GM23338 (cell line): ENCODE measurements at regions not wholly inside any gene's neighbourhood (a gene's known extent, or its start where the extent isn't known, plus 50 kb on each side); places are given as distances from the start of the nearest gene placed in this dataset.

ENCODE experiments used
- ATAC-seq: fragments of 200-7000 bp; cut with Tn5 transposase; 3 replicates; pipeline ENCODE4 v1.9.1; 2020
- DNase-seq: peaks from one replicate; pipeline ENCODE4 v3.0.0-alpha.2; 2015; ENCODE audit warnings: low spot score
- H2AFZ ChIP-seq: fragments of 200-600 bp; sonication (generic); 2 replicates; pipeline ENCODE4 v1.8.0; 2016; ENCODE audit warnings: antibody characterized with exemption, mild to moderate bottlenecking, moderate library complexity
- H3F3A ChIP-seq: fragments of 200-600 bp; sonication (generic); replicated peaks from 2 replicates; pipeline ENCODE4 v1.8.0; 2017; ENCODE audit warnings: antibody characterized with exemption, mixed run types, low read depth
- H3K27ac ChIP-seq: fragments of 200-600 bp; sonication (generic); 2 replicates; pipeline ENCODE4 v1.6.1; 2016; ENCODE audit warnings: low read depth
- H3K27me3 ChIP-seq: fragments of 200-600 bp; sonication (generic); 2 replicates; pipeline ENCODE4 v1.8.0; 2016; ENCODE audit warnings: mild to moderate bottlenecking, mixed run types, moderate library complexity; ENCODE audit not compliant: insufficient read depth
- H3K36me3 ChIP-seq: fragments of 200-600 bp; sonication (generic); 2 replicates; pipeline ENCODE4 v1.8.0; 2016; ENCODE audit warnings: mild to moderate bottlenecking; ENCODE audit not compliant: insufficient read depth
- H3K4me1 ChIP-seq: fragments of 200-600 bp; sonication (generic); 2 replicates; pipeline ENCODE4 v1.8.0; 2016; ENCODE audit warnings: mild to moderate bottlenecking, moderate library complexity; ENCODE audit not compliant: insufficient read depth
- H3K4me2 ChIP-seq: fragments of 200-600 bp; sonication (generic); 2 replicates; pipeline ENCODE4 v1.7.1; 2017; ENCODE audit warnings: mixed run types
- H3K4me3 ChIP-seq: fragments of 200-600 bp; sonication (generic); 2 replicates; pipeline ENCODE4 v1.6.1; 2016; ENCODE audit warnings: mixed run types
- H3K79me2 ChIP-seq: fragments of 200-600 bp; sonication (generic); replicated peaks from 2 replicates; pipeline ENCODE4 v1.8.0; 2017; ENCODE audit warnings: mild to moderate bottlenecking; ENCODE audit not compliant: insufficient read depth
- H3K9me2 ChIP-seq: fragments of 200-600 bp; sonication (generic); 2 replicates; pipeline ENCODE4 v1.8.0; 2017; ENCODE audit not compliant: insufficient read depth
- H4K20me1 ChIP-seq: fragments of 200-600 bp; sonication (generic); replicated peaks from 2 replicates; pipeline ENCODE4 v1.8.0; 2017; ENCODE audit warnings: mild to moderate bottlenecking; ENCODE audit not compliant: insufficient read depth
- H3K27ac Mint-ChIP-seq: 2 replicates; pipeline ENCODE4 v1.8.0; 2020; ENCODE audit warnings: inconsistent platforms, mild to moderate bottlenecking, moderate library complexity, mixed read lengths
- H3K27me3 Mint-ChIP-seq: 3 replicates; pipeline ENCODE4 v1.8.0; 2022; ENCODE audit warnings: low read depth, mild to moderate bottlenecking, moderate library complexity, mixed read lengths, inconsistent platforms; ENCODE audit not compliant: insufficient read depth, poor library complexity
- H3K36me3 Mint-ChIP-seq: 3 replicates; pipeline ENCODE4 v1.8.0; 2021; ENCODE audit warnings: low read depth, mild to moderate bottlenecking, inconsistent platforms, moderate library complexity, mixed read lengths
- H3K4me1 Mint-ChIP-seq: 3 replicates; pipeline ENCODE4 v1.8.0; 2020; ENCODE audit warnings: mild to moderate bottlenecking, inconsistent platforms, mixed read lengths
- H3K4me3 Mint-ChIP-seq: 3 replicates; pipeline ENCODE4 v1.8.0; 2021; ENCODE audit warnings: moderate library complexity, mild to moderate bottlenecking, inconsistent platforms, mixed read lengths
- H3K9me3 Mint-ChIP-seq: 3 replicates; pipeline ENCODE4 v1.8.0; 2020; ENCODE audit warnings: moderate library complexity, mild to moderate bottlenecking, inconsistent platforms, mixed read lengths
- CREB1 ChIP-seq: fragments of 250-450 bp; sonication (Bioruptor Pico); IDR thresholded peaks from 2 replicates; pipeline ENCODE4 v1.5.0; 2020; ENCODE audit warnings: low read depth, mild to moderate bottlenecking, moderate library complexity
- EZH2 ChIP-seq: fragments of 200-600 bp; sonication (generic); IDR thresholded peaks from one replicate; pipeline ENCODE4 v1.8.0; 2017; ENCODE audit warnings: antibody characterized with exemption, mild to moderate bottlenecking, low read depth; ENCODE audit not compliant: unreplicated experiment
- EZH2phosphoT487 ChIP-seq: fragments of 200-600 bp; sonication (generic); IDR thresholded peaks from one replicate; pipeline ENCODE4 v1.8.1; 2018; ENCODE audit warnings: antibody characterized with exemption; ENCODE audit not compliant: unreplicated experiment
- JUNB ChIP-seq: IDR thresholded peaks from one replicate; pipeline ENCODE4 v1.6.1; 2016; ENCODE audit warnings: antibody characterized with exemption; ENCODE audit not compliant: unreplicated experiment
- NANOG ChIP-seq: IDR thresholded peaks from 2 replicates; pipeline ENCODE4 v1.6.1; 2016; ENCODE audit warnings: antibody characterized with exemption, borderline replicate concordance
- POLR2AphosphoS5 ChIP-seq: IDR thresholded peaks from 2 replicates; pipeline ENCODE4 v1.6.1; 2016; ENCODE audit warnings: antibody characterized with exemption, low read depth
- STAT1 ChIP-seq: IDR thresholded peaks from one replicate; pipeline ENCODE4 v1.6.1; 2016; ENCODE audit warnings: antibody characterized with exemption; ENCODE audit not compliant: unreplicated experiment
- ZNF114 ChIP-seq: fragments of 250-450 bp; sonication (Bioruptor Pico); IDR thresholded peaks from 2 replicates; pipeline ENCODE4 v1.5.0; 2020; ENCODE audit warnings: mild to moderate bottlenecking, moderate library complexity
- ZNF331 ChIP-seq: fragments of 250-450 bp; sonication (Bioruptor Pico); IDR thresholded peaks from 2 replicates; pipeline ENCODE4 v1.5.0; 2020; ENCODE audit warnings: low read depth, mild to moderate bottlenecking, moderate library complexity
- TF ChIP-seq, protein P1 (sequence below): IDR thresholded peaks from one replicate; pipeline ENCODE4 v1.6.1; 2018; ENCODE audit warnings: antibody characterized with exemption; ENCODE audit not compliant: unreplicated experiment
- TF ChIP-seq, protein P2 (sequence below): fragments of 250-450 bp; sonication (Bioruptor Pico); IDR thresholded peaks from 2 replicates; pipeline ENCODE4 v1.5.0; 2020; ENCODE audit warnings: mild to moderate bottlenecking, moderate library complexity
- TF ChIP-seq, protein P3 (sequence below), 2 experiments: fragments of 200-600 bp in 1 of 2; sonication (generic) in 1 of 2; conservative IDR thresholded peaks; 2 replicates each; pipeline versions ENCODE4 v1.5.1 to v1.6.1; 2016 to 2017; ENCODE audit warnings: antibody characterized with exemption in 2 of 2, low read depth in 2 of 2, mild to moderate bottlenecking in 2 of 2, moderate library complexity in 1 of 2
- TF ChIP-seq, protein P4 (sequence below): IDR thresholded peaks from 2 replicates; pipeline ENCODE4 v1.6.1; 2016; ENCODE audit warnings: antibody characterized with exemption

DNA sequence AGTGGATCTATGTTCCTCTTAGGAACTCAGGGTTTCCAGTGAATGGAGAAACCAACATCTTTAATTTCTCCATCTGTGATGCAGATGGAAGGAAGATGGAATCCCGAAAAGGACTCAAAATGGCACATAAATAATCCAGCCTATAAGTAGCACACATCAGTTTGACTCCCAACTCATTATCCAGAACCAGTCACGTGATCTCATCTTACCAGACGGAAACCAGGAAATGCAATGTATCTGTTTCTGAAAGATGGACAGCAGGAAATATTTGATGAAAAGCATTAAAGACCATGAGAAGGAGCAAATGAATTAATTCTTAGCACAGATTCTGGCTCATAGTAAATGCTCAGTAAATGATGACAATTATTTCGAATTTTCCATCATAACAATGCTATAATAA, 443.1 kb upstream of the FMR1 start:
- Mint-ChIP-seq H3K4me1 (no peaks in the 10 kb centered on the region), H3K27me3 (no peaks in the 10 kb centered on the region), H3K9me3 (no peaks in the 10 kb centered on the region; the same call in 1 of the 3 replicates), H3K4me3 (no peak overlapping the region), H3K27ac (no peak overlapping the region), H3K36me3 (no peaks in the 10 kb centered on the region)
- Histone ChIP-seq H3F3A (no peaks in the 10 kb centered on the region), H3K9me2 (no peaks in the 10 kb centered on the region), H3K36me3 (no peaks in the 10 kb centered on the region), H3K27me3 (no peaks in the 10 kb centered on the region), H3K4me2 (no peak overlapping the region), H3K79me2 (no peaks in the 10 kb centered on the region), H2AFZ (no peak overlapping the region), H3K4me1 (no peaks in the 10 kb centered on the region), H4K20me1 (no peaks in the 10 kb centered on the region), H3K27ac (no peak overlapping the region), H3K4me3 (no peak overlapping the region)
- no peak for DNase-seq
- TF ChIP-seq JUNB (no peak), POLR2AphosphoS5 (no peak), STAT1 (no peak), CREB1 (CRISPR knock-in tag) (no peak), ZNF114 (CRISPR knock-in tag) (no peak), ZNF331 (CRISPR knock-in tag) (no peak), EZH2phosphoT487 (no peak), EZH2 (no peak), NANOG (no peak)
- TF ChIP-seq, protein P1, sequence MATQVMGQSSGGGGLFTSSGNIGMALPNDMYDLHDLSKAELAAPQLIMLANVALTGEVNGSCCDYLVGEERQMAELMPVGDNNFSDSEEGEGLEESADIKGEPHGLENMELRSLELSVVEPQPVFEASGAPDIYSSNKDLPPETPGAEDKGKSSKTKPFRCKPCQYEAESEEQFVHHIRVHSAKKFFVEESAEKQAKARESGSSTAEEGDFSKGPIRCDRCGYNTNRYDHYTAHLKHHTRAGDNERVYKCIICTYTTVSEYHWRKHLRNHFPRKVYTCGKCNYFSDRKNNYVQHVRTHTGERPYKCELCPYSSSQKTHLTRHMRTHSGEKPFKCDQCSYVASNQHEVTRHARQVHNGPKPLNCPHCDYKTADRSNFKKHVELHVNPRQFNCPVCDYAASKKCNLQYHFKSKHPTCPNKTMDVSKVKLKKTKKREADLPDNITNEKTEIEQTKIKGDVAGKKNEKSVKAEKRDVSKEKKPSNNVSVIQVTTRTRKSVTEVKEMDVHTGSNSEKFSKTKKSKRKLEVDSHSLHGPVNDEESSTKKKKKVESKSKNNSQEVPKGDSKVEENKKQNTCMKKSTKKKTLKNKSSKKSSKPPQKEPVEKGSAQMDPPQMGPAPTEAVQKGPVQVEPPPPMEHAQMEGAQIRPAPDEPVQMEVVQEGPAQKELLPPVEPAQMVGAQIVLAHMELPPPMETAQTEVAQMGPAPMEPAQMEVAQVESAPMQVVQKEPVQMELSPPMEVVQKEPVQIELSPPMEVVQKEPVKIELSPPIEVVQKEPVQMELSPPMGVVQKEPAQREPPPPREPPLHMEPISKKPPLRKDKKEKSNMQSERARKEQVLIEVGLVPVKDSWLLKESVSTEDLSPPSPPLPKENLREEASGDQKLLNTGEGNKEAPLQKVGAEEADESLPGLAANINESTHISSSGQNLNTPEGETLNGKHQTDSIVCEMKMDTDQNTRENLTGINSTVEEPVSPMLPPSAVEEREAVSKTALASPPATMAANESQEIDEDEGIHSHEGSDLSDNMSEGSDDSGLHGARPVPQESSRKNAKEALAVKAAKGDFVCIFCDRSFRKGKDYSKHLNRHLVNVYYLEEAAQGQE, result no peak
- TF ChIP-seq, protein P2, sequence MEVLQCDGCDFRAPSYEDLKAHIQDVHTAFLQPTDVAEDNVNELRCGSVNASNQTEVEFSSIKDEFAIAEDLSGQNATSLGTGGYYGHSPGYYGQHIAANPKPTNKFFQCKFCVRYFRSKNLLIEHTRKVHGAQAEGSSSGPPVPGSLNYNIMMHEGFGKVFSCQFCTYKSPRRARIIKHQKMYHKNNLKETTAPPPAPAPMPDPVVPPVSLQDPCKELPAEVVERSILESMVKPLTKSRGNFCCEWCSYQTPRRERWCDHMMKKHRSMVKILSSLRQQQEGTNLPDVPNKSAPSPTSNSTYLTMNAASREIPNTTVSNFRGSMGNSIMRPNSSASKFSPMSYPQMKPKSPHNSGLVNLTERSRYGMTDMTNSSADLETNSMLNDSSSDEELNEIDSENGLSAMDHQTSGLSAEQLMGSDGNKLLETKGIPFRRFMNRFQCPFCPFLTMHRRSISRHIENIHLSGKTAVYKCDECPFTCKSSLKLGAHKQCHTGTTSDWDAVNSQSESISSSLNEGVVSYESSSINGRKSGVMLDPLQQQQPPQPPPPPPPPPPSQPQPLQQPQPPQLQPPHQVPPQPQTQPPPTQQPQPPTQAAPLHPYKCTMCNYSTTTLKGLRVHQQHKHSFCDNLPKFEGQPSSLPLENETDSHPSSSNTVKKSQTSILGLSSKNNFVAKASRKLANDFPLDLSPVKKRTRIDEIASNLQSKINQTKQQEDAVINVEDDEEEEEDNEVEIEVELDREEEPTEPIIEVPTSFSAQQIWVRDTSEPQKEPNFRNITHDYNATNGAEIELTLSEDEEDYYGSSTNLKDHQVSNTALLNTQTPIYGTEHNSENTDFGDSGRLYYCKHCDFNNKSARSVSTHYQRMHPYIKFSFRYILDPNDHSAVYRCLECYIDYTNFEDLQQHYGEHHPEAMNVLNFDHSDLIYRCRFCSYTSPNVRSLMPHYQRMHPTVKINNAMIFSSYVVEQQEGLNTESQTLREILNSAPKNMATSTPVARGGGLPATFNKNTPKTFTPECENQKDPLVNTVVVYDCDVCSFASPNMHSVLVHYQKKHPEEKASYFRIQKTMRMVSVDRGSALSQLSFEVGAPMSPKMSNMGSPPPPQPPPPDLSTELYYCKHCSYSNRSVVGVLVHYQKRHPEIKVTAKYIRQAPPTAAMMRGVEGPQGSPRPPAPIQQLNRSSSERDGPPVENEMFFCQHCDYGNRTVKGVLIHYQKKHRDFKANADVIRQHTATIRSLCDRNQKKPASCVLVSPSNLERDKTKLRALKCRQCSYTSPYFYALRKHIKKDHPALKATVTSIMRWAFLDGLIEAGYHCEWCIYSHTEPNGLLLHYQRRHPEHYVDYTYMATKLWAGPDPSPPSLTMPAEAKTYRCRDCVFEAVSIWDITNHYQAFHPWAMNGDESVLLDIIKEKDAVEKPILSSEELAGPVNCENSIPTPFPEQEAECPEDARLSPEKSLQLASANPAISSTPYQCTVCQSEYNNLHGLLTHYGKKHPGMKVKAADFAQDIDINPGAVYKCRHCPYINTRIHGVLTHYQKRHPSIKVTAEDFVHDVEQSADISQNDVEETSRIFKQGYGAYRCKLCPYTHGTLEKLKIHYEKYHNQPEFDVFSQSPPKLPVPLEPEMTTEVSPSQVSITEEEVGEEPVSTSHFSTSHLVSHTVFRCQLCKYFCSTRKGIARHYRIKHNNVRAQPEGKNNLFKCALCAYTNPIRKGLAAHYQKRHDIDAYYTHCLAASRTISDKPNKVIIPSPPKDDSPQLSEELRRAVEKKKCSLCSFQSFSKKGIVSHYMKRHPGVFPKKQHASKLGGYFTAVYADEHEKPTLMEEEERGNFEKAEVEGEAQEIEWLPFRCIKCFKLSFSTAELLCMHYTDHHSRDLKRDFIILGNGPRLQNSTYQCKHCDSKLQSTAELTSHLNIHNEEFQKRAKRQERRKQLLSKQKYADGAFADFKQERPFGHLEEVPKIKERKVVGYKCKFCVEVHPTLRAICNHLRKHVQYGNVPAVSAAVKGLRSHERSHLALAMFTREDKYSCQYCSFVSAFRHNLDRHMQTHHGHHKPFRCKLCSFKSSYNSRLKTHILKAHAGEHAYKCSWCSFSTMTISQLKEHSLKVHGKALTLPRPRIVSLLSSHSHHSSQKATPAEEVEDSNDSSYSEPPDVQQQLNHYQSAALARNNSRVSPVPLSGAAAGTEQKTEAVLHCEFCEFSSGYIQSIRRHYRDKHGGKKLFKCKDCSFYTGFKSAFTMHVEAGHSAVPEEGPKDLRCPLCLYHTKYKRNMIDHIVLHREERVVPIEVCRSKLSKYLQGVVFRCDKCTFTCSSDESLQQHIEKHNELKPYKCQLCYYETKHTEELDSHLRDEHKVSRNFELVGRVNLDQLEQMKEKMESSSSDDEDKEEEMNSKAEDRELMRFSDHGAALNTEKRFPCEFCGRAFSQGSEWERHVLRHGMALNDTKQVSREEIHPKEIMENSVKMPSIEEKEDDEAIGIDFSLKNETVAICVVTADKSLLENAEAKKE (CRISPR knock-in tag), result no peak
- TF ChIP-seq, protein P3, sequence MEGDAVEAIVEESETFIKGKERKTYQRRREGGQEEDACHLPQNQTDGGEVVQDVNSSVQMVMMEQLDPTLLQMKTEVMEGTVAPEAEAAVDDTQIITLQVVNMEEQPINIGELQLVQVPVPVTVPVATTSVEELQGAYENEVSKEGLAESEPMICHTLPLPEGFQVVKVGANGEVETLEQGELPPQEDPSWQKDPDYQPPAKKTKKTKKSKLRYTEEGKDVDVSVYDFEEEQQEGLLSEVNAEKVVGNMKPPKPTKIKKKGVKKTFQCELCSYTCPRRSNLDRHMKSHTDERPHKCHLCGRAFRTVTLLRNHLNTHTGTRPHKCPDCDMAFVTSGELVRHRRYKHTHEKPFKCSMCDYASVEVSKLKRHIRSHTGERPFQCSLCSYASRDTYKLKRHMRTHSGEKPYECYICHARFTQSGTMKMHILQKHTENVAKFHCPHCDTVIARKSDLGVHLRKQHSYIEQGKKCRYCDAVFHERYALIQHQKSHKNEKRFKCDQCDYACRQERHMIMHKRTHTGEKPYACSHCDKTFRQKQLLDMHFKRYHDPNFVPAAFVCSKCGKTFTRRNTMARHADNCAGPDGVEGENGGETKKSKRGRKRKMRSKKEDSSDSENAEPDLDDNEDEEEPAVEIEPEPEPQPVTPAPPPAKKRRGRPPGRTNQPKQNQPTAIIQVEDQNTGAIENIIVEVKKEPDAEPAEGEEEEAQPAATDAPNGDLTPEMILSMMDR (conservative IDR thresholded peaks at IDR 0.05; ENCODE audit: low read depth in 2 of 2), result no peak
- TF ChIP-seq, protein P4, sequence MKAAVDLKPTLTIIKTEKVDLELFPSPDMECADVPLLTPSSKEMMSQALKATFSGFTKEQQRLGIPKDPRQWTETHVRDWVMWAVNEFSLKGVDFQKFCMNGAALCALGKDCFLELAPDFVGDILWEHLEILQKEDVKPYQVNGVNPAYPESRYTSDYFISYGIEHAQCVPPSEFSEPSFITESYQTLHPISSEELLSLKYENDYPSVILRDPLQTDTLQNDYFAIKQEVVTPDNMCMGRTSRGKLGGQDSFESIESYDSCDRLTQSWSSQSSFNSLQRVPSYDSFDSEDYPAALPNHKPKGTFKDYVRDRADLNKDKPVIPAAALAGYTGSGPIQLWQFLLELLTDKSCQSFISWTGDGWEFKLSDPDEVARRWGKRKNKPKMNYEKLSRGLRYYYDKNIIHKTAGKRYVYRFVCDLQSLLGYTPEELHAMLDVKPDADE, result no peak
- ATAC-seq, result no peak
